ENCODE measurements at regions not wholly inside any gene's neighbourhood (a gene's known extent, or its start where the extent isn't known, plus 50 kb on each side); places are given as distances from the start of the nearest gene placed in this dataset.

- H3K36me3 ChIP-seq (ENCODE audit: control insufficient read depth in 2 of 2, insufficient read depth in 2 of 2, low read length in 1 of 2), result no peaks in the 10 kb centered on the region
- WGBS, 2 donors, result 86 to 92% methylated on average over 4 of the region's 4 CpGs
- no peaks in the 10 kb centered on the region for H3K4me1 ChIP-seq (ENCODE audit: control insufficient read depth in 2 of 2, insufficient read depth in 2 of 2, low read length in 1 of 2)
- no peak overlapping the region for H3K27ac ChIP-seq (ENCODE audit: low read depth in 2 of 2, low read length in 1 of 2)
- no peaks in the 10 kb centered on the region for H3K9me3 ChIP-seq (ENCODE audit: control insufficient read depth in 2 of 2, insufficient read depth in 1 of 2, low read depth in 1 of 2, low read length in 1 of 2)
- H3K4me3 ChIP-seq (ENCODE audit: low read depth in 1 of 2, low read length in 2 of 2), result no peak overlapping the region
- H3K27me3 ChIP-seq (ENCODE audit: control insufficient read depth in 1 of 2, insufficient read depth in 2 of 2, low read length in 2 of 2), result no peaks in the 10 kb centered on the region
Observed at GRCh38 chr1:47630346-47630745, 192.5 kb downstream of the FOXD2 start.

- Histone ChIP-seq H3K27ac (ENCODE audit: low read depth in 2 of 2, low read length in 1 of 2) (no peak overlapping the region), H3K9me3 (ENCODE audit: control insufficient read depth in 2 of 2, insufficient read depth in 1 of 2, low read depth in 1 of 2, low read length in 1 of 2) (no peaks in the 10 kb centered on the region), H3K27me3 (ENCODE audit: control insufficient read depth in 1 of 2, insufficient read depth in 2 of 2, low read length in 2 of 2) (no peaks in the 10 kb centered on the region), H3K4me3 (ENCODE audit: low read depth in 1 of 2, low read length in 2 of 2) (no peak overlapping the region), H3K4me1 (ENCODE audit: control insufficient read depth in 2 of 2, insufficient read depth in 2 of 2, low read length in 1 of 2) (no peaks in the 10 kb centered on the region), H3K36me3 (ENCODE audit: control insufficient read depth in 2 of 2, insufficient read depth in 2 of 2, low read length in 1 of 2) (no peaks in the 10 kb centered on the region)
- WGBS, 2 donors, result 80% methylated on average over 17 of the region's 17 CpGs
Observed at GRCh38 chr1:47631411-47631995, 193.7 kb downstream of the FOXD2 start.

DNA sequence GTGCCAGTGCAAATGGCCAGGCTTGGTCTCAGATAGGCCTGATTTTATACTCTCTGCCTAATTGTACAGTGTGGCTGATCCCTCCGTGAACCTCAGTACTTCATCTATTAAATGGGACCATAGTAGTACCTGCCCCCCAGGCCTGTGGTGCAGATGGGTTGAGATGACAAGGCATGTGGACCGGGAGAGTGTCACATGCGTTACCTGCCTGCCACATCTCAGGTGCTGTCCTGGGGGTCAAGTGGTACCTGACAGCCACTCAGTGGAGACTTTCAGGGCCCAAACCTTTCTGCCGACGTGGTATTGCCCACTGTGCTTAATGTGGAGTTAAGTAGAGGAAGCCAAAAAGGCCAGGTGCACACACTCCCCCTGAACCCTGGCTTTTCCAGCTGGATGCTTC lies 197.3 kb downstream of the FOXD2 start:
- no peaks in the 10 kb centered on the region for H3K4me1 ChIP-seq (ENCODE audit: control insufficient read depth in 2 of 2, insufficient read depth in 2 of 2, low read length in 1 of 2)
- no peaks in the 10 kb centered on the region for H3K27me3 ChIP-seq (ENCODE audit: control insufficient read depth in 1 of 2, insufficient read depth in 2 of 2, low read length in 2 of 2)
- no peaks in the 10 kb centered on the region for H3K9me3 ChIP-seq (ENCODE audit: control insufficient read depth in 2 of 2, insufficient read depth in 1 of 2, low read depth in 1 of 2, low read length in 1 of 2)
- 85 to 95% methylated on average over 5 of the region's 5 CpGs for WGBS, 2 donors
- no peak overlapping the region for H3K27ac ChIP-seq (ENCODE audit: low read depth in 2 of 2, low read length in 1 of 2)
- no peak overlapping the region for H3K4me3 ChIP-seq (ENCODE audit: low read depth in 1 of 2, low read length in 2 of 2)
- no peaks in the 10 kb centered on the region for H3K36me3 ChIP-seq (ENCODE audit: control insufficient read depth in 2 of 2, insufficient read depth in 2 of 2, low read length in 1 of 2)

GRCh38 chr1:47635597-47635996 lies 197.8 kb downstream of the FOXD2 start:
- Histone ChIP-seq H3K4me3 (ENCODE audit: low read depth in 1 of 2, low read length in 2 of 2) (no peak overlapping the region), H3K27me3 (ENCODE audit: control insufficient read depth in 1 of 2, insufficient read depth in 2 of 2, low read length in 2 of 2) (no peaks in the 10 kb centered on the region), H3K27ac (ENCODE audit: low read depth in 2 of 2, low read length in 1 of 2) (no peak overlapping the region), H3K4me1 (ENCODE audit: control insufficient read depth in 2 of 2, insufficient read depth in 2 of 2, low read length in 1 of 2) (no peaks in the 10 kb centered on the region), H3K9me3 (ENCODE audit: control insufficient read depth in 2 of 2, insufficient read depth in 1 of 2, low read depth in 1 of 2, low read length in 1 of 2) (no peaks in the 10 kb centered on the region), H3K36me3 (ENCODE audit: control insufficient read depth in 2 of 2, insufficient read depth in 2 of 2, low read length in 1 of 2) (no peaks in the 10 kb centered on the region)
- 61 to 75% methylated on average over 2 of the region's 2 CpGs for WGBS, 2 donors

GRCh38 chr1:47637111-47637685 lies 199.4 kb downstream of the FOXD2 start:
- no peak overlapping the region for H3K27ac ChIP-seq (ENCODE audit: low read depth in 2 of 2, low read length in 1 of 2)
- no peaks in the 10 kb centered on the region for H3K9me3 ChIP-seq (ENCODE audit: control insufficient read depth in 2 of 2, insufficient read depth in 1 of 2, low read depth in 1 of 2, low read length in 1 of 2)
- no peaks in the 10 kb centered on the region for H3K27me3 ChIP-seq (ENCODE audit: control insufficient read depth in 1 of 2, insufficient read depth in 2 of 2, low read length in 2 of 2)
- H3K36me3 ChIP-seq (ENCODE audit: control insufficient read depth in 2 of 2, insufficient read depth in 2 of 2, low read length in 1 of 2), result no peaks in the 10 kb centered on the region
- no peaks in the 10 kb centered on the region for H3K4me1 ChIP-seq (ENCODE audit: control insufficient read depth in 2 of 2, insufficient read depth in 2 of 2, low read length in 1 of 2)
- no peak overlapping the region for H3K4me3 ChIP-seq (ENCODE audit: low read depth in 1 of 2, low read length in 2 of 2)
- WGBS, 2 donors, result 82 to 88% methylated on average over 6 of the region's 6 CpGs

DNA sequence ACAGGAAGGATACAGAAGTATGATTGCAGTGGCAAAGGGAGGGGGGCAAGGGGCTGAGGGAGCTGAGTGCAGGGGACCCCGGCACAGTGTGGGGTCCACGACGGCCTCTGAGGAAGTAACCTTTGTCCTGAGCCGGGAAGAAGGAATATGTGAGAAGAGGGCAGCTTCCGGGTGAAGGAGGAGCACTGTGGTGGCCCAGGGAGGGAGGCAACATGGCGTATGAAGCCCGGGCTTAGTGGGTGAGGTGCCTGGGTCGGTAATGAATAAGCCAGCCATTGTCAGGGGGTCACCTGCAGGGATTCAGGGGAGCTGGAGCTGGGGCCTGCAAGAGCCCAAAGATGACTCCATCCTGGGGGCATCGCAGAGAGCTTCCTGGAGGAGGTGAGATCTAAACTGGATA lies 200.4 kb downstream of the FOXD2 start:
- Histone ChIP-seq H3K4me1 (ENCODE audit: control insufficient read depth in 2 of 2, insufficient read depth in 2 of 2, low read length in 1 of 2) (peaks cover 0 to 3% of the 10 kb centered on the region in 2 donors), H3K9me3 (ENCODE audit: control insufficient read depth in 2 of 2, insufficient read depth in 1 of 2, low read depth in 1 of 2, low read length in 1 of 2) (no peaks in the 10 kb centered on the region), H3K27me3 (ENCODE audit: control insufficient read depth in 1 of 2, insufficient read depth in 2 of 2, low read length in 2 of 2) (no peaks in the 10 kb centered on the region), H3K27ac (ENCODE audit: low read depth in 2 of 2, low read length in 1 of 2) (no peak overlapping the region), H3K4me3 (ENCODE audit: low read depth in 1 of 2, low read length in 2 of 2) (no peak overlapping the region), H3K36me3 (ENCODE audit: control insufficient read depth in 2 of 2, insufficient read depth in 2 of 2, low read length in 1 of 2) (no peaks in the 10 kb centered on the region)
- WGBS, 2 donors, result 67 to 69% methylated on average over 9 of the region's 9 CpGs

GRCh38 chr1:47638713-47639112 lies 200.9 kb downstream of the FOXD2 start:
- no peaks in the 10 kb centered on the region for H3K9me3 ChIP-seq (ENCODE audit: control insufficient read depth in 2 of 2, insufficient read depth in 1 of 2, low read depth in 1 of 2, low read length in 1 of 2)
- WGBS, 2 donors, result 80 to 83% methylated on average over 5 of the region's 5 CpGs
- no peak overlapping the region for H3K27ac ChIP-seq (ENCODE audit: low read depth in 2 of 2, low read length in 1 of 2)
- no peaks in the 10 kb centered on the region for H3K36me3 ChIP-seq (ENCODE audit: control insufficient read depth in 2 of 2, insufficient read depth in 2 of 2, low read length in 1 of 2)
- no peak overlapping the region for H3K4me3 ChIP-seq (ENCODE audit: low read depth in 1 of 2, low read length in 2 of 2)
- H3K27me3 ChIP-seq (ENCODE audit: control insufficient read depth in 1 of 2, insufficient read depth in 2 of 2, low read length in 2 of 2), result no peaks in the 10 kb centered on the region
- H3K4me1 ChIP-seq (ENCODE audit: control insufficient read depth in 2 of 2, insufficient read depth in 2 of 2, low read length in 1 of 2), result peaks cover 0 to 3% of the 10 kb centered on the region in 2 donors

DNA sequence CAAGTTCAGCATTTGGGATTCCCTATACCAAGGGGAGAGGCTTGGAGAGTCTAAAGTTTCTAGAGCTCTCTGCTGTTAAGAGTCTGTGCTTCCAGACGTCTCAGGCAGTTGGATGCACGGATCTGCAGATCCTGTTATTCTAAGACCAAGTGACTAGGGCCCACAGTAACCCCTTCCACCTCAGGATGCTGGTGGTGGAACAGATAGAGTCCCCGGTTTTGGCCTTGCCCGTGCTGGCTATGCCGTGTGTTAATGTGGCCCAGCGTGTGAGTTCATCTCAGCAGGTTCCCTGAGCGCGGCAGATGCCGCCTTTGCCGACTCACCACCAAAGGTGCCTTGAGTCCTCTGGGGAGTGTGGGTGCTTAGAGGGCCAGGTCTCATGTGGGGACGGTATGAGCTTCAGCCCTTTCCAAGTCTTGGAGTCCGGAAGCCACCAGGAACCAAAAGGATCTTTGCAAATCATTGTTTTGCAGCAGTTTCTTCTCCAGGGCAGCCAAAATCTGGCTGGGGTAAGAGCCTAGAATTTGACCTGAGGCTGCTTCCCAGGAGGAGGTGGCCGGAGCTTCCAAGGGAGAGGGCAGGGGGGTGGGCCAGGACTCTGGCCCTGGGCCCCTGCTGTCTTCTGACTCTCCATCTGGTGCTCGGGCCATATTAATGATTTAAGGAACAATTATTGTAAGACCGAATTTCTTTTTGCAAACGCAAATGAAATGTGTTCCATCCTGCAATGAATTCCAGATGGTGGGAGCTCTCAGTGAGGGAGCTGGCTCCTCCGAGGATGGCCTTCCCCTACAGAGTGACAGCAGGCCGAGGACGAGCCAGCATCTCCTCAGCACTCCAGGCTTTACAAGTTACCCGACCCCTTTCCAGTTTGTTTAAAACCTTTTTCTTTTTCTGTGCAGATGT lies 205.7 kb downstream of the FOXD2 start:
- H3K27ac ChIP-seq (ENCODE audit: low read depth in 2 of 2, low read length in 1 of 2), result no peak overlapping the region

DNA sequence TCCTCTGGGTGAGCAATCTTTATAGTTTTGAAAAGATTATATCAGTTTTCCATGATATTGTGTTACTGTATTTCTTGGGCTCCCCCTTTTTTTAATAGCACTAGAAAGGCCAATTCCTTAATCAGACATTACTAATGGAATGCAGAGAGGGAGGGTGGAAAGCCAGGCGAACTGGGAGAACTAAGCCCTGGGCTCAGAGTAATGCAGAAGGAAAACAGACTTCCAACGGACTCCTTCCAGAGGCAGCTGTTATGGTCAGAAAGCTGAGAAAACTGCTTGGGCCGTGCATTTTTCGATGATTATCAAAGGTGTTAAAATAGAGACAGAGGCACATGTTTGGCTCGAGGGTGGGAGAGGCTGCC lies 206.3 kb downstream of the FOXD2 start:
- 58 to 61% methylated on average over 5 of the region's 5 CpGs for WGBS, 2 donors
- no peak overlapping the region for H3K4me3 ChIP-seq (ENCODE audit: low read depth in 1 of 2, low read length in 2 of 2)
- H3K36me3 ChIP-seq (ENCODE audit: control insufficient read depth in 2 of 2, insufficient read depth in 2 of 2, low read length in 1 of 2), result no peaks in the 10 kb centered on the region
- H3K27ac ChIP-seq (ENCODE audit: low read depth in 2 of 2, low read length in 1 of 2), result no peak overlapping the region
- H3K4me1 ChIP-seq (ENCODE audit: control insufficient read depth in 2 of 2, insufficient read depth in 2 of 2, low read length in 1 of 2), result peaks cover 0 to 3% of the 10 kb centered on the region in 2 donors
- no peaks in the 10 kb centered on the region for H3K27me3 ChIP-seq (ENCODE audit: control insufficient read depth in 1 of 2, insufficient read depth in 2 of 2, low read length in 2 of 2)
- no peaks in the 10 kb centered on the region for H3K9me3 ChIP-seq (ENCODE audit: control insufficient read depth in 2 of 2, insufficient read depth in 1 of 2, low read depth in 1 of 2, low read length in 1 of 2)

More for the DNA sequence above, 205.7 kb downstream of the FOXD2 start:
- H3K4me3 ChIP-seq (ENCODE audit: low read depth in 1 of 2, low read length in 2 of 2), result no peak overlapping the region
- H3K4me1 ChIP-seq (ENCODE audit: control insufficient read depth in 2 of 2, insufficient read depth in 2 of 2, low read length in 1 of 2), result peaks cover 0 to 3% of the 10 kb centered on the region in 2 donors
- no peaks in the 10 kb centered on the region for H3K9me3 ChIP-seq (ENCODE audit: control insufficient read depth in 2 of 2, insufficient read depth in 1 of 2, low read depth in 1 of 2, low read length in 1 of 2)
- H3K36me3 ChIP-seq (ENCODE audit: control insufficient read depth in 2 of 2, insufficient read depth in 2 of 2, low read length in 1 of 2), result no peaks in the 10 kb centered on the region
- 70 to 77% methylated on average over 20 of the region's 20 CpGs for WGBS, 2 donors
- no peaks in the 10 kb centered on the region for H3K27me3 ChIP-seq (ENCODE audit: control insufficient read depth in 1 of 2, insufficient read depth in 2 of 2, low read length in 2 of 2)
